ENCODE measurements at regions not wholly inside any gene's neighbourhood (a gene's known extent, or its start where the extent isn't known, plus 50 kb on each side); places are given as distances from the start of the nearest gene placed in this dataset.

- no peak for TF ChIP-seq POLR2A (IDR thresholded peaks at IDR 0.05)
- TF ChIP-seq CTCF (IDR thresholded peaks at IDR 0.05), result no peak
Measured at GRCh38 chr2:57920342-57920939, 126.2 kb upstream of the VRK2 start.
